DMS153 (cell line): ENCODE measurements at regions not wholly inside any gene's neighbourhood (a gene's known extent, or its start where the extent isn't known, plus 50 kb on each side); places are given as distances from the start of the nearest gene placed in this dataset.
"Not testable (repeated sequence)": the region's sequence is repeated elsewhere in the genome, so short reads cannot be mapped to it uniquely, and the experiment has no call there.

Source experiments
- DNase-seq: peaks from one replicate; lab custom pipeline; 2025; lab: John Stamatoyannopoulos, UW

DNA sequence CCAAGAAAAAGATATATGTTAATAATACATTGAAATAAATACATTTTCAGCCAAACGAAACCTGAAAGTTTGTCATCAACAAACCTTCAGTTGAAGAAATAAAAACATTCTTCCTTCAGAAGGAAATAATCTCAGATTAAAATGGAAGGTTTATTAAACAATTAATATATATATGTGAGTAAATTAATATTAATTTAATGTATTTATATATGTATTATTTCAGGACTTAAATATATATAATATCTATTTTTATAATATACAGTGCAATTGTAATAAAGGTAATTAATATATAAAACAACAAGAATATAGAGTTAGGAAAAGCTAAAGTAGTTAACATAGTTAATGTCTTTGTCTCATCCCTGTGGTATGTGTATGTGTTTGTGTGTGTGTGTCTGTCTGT is 102.2 kb upstream of the CDC14C start:
- DNase-seq, result no peak

DNA sequence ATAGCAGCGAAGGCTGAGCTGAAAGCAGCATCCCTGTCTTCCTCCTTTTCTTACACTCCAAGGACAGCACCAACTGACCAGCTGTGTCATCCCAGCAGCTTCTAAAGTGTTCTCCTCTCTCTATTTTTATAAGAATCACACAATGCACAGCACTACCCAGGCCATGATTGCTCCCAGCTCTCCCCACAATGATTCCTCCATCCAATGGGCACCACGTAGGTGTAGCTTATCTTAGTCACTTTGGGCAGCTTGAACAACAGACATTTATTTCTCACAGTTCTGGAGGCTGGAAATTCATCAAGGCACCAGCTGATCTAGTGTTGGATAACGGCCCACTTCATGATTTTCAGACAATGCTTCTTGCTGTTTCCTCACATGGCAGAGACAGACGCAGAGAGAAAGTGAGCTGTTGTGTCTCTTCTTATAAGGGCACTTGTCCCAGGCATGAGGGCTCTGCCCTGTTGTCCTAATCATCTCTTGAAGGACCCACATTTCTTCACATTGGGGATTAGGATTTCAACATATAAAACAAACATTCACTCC is 92.0 kb upstream of the CDC14C start:
- DNase-seq, result no peak

DNA sequence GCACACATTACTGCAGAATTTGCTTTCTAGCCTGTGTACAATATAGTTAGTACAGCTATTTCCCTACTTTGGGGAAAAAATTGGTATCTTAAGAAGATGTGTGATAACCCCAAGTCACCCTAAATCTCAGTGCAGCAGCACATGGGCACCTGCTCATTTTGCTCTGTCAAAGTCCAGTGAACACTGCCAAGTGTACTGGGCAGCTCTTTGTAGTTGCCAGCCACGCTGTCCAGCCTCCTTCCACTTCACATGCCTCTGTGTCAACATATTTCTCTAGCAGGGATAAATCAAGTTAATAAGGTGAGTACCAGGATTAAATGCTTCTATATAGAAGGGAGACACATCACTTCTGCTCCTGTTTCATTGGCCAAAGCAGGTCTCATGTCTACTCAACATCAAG is 87.1 kb upstream of the CDC14C start:
- DNase-seq, result peak; percentile 39

DNA sequence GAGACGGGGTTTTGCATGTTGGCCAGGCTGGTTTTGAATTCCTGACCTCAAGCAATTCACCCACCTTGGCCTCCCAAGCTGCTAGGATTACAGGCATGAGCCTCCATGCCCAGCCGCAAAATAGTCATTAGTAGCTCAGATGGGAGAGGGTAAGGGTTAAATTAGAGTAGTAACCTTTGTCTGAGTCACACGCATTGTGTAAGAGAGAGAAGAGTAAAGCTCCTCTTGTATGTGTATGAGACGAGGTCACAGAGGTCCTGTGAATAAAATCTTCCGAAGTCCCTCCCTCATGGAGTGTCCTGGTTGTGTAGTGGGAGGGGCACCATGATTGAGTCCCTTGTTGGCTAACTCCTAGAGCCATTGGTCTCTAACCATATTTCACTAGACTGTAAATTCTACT is 85.2 kb upstream of the CDC14C start:
- DNase-seq, result no peak

DNA sequence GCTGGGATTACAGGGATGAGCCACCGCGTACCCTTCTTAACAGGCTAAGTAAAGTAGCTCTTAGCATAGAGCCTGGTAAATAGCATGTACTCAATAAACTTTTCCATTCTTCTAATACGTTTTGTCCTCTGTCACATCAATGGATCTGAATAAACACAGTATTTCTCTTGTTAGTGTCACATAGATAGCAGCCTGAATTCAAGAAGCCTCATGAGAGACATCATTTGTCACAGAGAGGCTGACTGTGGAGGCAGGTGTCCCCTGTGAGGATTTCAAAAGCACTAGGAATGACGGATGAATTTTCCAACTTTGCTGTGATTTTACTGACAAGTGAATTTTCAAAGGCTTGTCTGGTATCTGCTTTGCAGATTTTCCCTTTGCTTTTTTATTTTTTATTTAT is 82.6 kb upstream of the CDC14C start:
- DNase-seq, result no peak

DNA sequence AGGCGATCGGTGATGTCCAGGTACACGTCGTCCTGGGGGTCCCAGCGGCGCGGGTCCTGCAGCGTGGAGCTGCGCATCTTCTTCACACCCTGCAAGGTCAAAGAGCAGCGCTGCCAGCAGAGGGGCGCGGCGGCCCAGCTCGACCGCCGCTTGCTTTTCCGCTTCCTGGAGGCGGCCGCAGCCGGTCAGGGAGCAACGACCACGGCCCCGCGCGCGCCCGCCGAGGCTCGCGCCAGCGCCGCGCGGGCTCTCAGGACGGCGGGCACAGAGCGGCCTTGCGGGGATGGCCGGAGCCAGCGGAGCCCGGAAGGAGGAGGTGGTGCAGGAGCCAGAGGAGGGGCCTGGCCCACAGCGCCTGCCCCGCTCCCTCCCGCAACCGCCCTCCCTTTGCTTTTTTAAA is 76.4 kb upstream of the CDC14C start:
- DNase-seq, result no peak

DNA sequence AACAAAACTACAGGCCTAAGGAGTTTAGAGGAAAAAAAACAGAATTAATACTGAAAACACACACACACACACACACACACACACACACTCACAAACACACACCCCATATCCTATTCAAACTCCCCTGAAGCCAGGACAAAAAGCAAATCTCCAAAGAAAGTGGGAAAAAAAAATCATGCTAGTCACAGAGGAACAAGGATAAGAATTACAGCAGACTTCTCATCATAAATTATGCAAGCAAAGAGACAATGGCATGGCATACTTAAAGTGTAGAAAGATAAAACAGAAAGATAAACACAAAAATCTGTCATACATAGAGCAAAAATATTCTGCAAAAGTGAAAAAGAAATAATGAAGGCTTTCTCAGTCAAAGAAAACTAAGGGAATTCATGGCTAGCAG is 63.9 kb upstream of the CDC14C start:
- not testable (repeated sequence) for DNase-seq

DNA sequence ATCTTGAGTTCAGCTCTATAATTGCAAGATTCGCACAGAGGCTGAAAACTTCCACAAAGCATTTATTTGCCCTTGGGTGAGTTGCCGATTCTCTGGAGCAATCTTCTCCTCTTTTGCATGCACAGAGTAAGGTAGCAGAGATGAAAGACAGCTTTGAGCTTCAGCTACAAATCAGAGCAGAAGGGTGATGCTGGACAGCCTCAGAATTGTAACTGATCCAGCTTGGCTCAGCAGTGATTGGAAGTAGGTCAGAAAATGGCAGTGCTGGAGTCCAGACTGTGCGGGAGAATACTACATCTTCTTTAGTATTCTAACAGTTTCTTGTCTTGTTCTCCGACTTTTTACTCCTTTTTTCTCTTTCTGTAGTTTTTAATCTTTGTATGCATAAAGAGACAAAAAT is 55.4 kb upstream of the CDC14C start:
- DNase-seq, result no peak

DNA sequence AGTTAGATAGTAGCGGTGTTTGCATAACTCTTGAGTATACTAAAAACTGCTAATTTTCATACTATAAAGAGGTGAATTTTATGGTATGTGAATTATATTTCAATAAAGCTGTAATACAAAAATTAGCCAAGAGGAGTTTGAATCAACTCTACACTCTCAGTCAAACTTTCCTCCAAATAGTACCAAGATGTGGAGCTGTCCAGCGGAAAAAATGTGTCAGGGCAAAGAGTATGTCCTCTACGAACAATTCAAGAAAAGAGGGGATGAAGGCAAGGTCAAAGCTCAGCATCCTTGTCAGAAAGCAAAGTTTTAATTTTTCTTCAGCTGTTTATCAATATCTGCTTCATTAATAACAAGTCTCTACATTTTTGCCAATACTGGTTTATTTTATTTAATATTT is 51.8 kb upstream of the CDC14C start:
- no peak for DNase-seq
